ENCODE measurements at regions not wholly inside any gene's neighbourhood (a gene's known extent, or its start where the extent isn't known, plus 50 kb on each side); places are given as distances from the start of the nearest gene placed in this dataset.

- Histone ChIP-seq H3K27me3 (replicated peaks in 1 of 7) (peaks cover 0 to 5% (median 0%) of the 10 kb centered on the region in 7 donors), H3K9me3 (no peaks in the 10 kb centered on the region), H3K36me3 (no peaks in the 10 kb centered on the region), H3K4me1 (peaks cover 0 to 8% (median 5%) of the 10 kb centered on the region in 6 donors), H3K4me3 (peak overlapping the region in 1 of 8 donors; percentile 3), H3K27ac (no peak overlapping the region)
- no peak for TF ChIP-seq POLR2AphosphoS5 (IDR thresholded peaks at IDR 0.05)
- no peak for TF ChIP-seq POLR2A (IDR thresholded peaks at IDR 0.05)
- TF ChIP-seq, protein P1, sequence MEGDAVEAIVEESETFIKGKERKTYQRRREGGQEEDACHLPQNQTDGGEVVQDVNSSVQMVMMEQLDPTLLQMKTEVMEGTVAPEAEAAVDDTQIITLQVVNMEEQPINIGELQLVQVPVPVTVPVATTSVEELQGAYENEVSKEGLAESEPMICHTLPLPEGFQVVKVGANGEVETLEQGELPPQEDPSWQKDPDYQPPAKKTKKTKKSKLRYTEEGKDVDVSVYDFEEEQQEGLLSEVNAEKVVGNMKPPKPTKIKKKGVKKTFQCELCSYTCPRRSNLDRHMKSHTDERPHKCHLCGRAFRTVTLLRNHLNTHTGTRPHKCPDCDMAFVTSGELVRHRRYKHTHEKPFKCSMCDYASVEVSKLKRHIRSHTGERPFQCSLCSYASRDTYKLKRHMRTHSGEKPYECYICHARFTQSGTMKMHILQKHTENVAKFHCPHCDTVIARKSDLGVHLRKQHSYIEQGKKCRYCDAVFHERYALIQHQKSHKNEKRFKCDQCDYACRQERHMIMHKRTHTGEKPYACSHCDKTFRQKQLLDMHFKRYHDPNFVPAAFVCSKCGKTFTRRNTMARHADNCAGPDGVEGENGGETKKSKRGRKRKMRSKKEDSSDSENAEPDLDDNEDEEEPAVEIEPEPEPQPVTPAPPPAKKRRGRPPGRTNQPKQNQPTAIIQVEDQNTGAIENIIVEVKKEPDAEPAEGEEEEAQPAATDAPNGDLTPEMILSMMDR (IDR thresholded peaks at IDR 0.05 in 8 of 11, conservative IDR thresholded peaks at IDR 0.05 in 3 of 11), result no peak
- no peak for DNase-seq
- intact Hi-C loops (cut with DNase I; ENCODE audit: low total_unique reads), result no loop called here
- 80 to 89% (median 85%) methylated on average over 5 of the region's 5 CpGs for WGBS, 5 donors
Observed at GRCh38 chr18:6486764-6487426, 72.2 kb upstream of the L3MBTL4 start.

GRCh38 chr18:6487968-6488367, 73.3 kb upstream of the L3MBTL4 start:
- intact Hi-C loops (cut with DNase I; ENCODE audit: low total_unique reads), result no loop called here
- DNase-seq, result no peak
- Histone ChIP-seq H3K27ac (no peak overlapping the region), H3K4me3 (no peak overlapping the region), H3K36me3 (no peaks in the 10 kb centered on the region), H3K4me1 (no peaks in the 10 kb centered on the region), H3K27me3 (replicated peaks in 1 of 7) (peaks cover 0 to 5% (median 0%) of the 10 kb centered on the region in 7 donors), H3K9me3 (no peaks in the 10 kb centered on the region)
- 79 to 92% (median 86%) methylated on average over 1 of the region's 1 CpG for whole genome bisulfite sequencing, 5 donors
- no peak for TF ChIP-seq POLR2A (IDR thresholded peaks at IDR 0.05)
- TF ChIP-seq POLR2AphosphoS5 (IDR thresholded peaks at IDR 0.05), result no peak
- TF ChIP-seq, protein P1 (IDR thresholded peaks at IDR 0.05 in 8 of 11, conservative IDR thresholded peaks at IDR 0.05 in 3 of 11), result no peak

DNA sequence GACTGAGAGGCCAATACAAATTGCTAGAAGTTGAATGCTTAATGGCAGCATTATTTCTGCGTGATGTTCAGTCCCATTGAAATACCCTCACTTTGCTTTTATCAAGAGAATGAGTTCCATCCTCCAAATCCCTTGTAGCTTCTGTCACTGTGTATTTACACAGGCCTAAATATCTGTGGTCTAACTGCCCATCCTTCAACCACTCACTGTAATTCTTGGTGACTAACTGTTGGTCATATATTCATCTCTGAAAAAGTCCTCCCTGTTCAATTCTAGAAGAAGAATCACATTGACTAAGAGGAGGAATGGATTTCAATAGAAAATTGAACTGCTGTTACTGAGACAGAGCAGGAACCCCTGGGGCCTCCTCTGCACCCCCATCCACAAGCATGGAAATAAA, 74.2 kb upstream of the L3MBTL4 start:
- peaks cover 0 to 5% (median 0%) of the 10 kb centered on the region in 7 donors for H3K27me3 ChIP-seq (replicated peaks in 1 of 7)
- intact Hi-C loops (cut with DNase I; ENCODE audit: low total_unique reads), result no loop called here
- DNase-seq, result no peak
- TF ChIP-seq POLR2AphosphoS5 (IDR thresholded peaks at IDR 0.05) (no peak), POLR2A (IDR thresholded peaks at IDR 0.05) (no peak)
- TF ChIP-seq, protein P1 (IDR thresholded peaks at IDR 0.05 in 8 of 11, conservative IDR thresholded peaks at IDR 0.05 in 3 of 11), result no peak
- no peak overlapping the region for H3K4me3 ChIP-seq
- no peaks in the 10 kb centered on the region for H3K36me3 ChIP-seq
- 87 to 100% (median 96%) methylated on average over 1 of the region's 1 CpG for WGBS, 5 donors
- H3K9me3 ChIP-seq, result no peaks in the 10 kb centered on the region
- no peaks in the 10 kb centered on the region for H3K4me1 ChIP-seq
- no peak overlapping the region for H3K27ac ChIP-seq

GRCh38 chr18:6489977-6490376, 75.3 kb upstream of the L3MBTL4 start:
- TF ChIP-seq POLR2A (IDR thresholded peaks at IDR 0.05), result no peak
- TF ChIP-seq, protein P1 (IDR thresholded peaks at IDR 0.05 in 8 of 11, conservative IDR thresholded peaks at IDR 0.05 in 3 of 11), result no peak
- TF ChIP-seq POLR2AphosphoS5 (IDR thresholded peaks at IDR 0.05), result no peak
- no peak overlapping the region for H3K27ac ChIP-seq
- intact Hi-C loops (cut with DNase I; ENCODE audit: low total_unique reads), result no loop called here

More at GRCh38 chr18:6489977-6490376, 75.3 kb upstream of the L3MBTL4 start:
- Histone ChIP-seq H3K4me3 (no peak overlapping the region), H3K4me1 (no peaks in the 10 kb centered on the region), H3K9me3 (no peaks in the 10 kb centered on the region), H3K27me3 (replicated peaks in 1 of 7) (peaks cover 0 to 5% (median 0%) of the 10 kb centered on the region in 7 donors), H3K36me3 (no peaks in the 10 kb centered on the region)
- DNase-seq, result no peak
- WGBS, 5 donors, result 59 to 75% (median 73%) methylated on average over 2 of the region's 2 CpGs
